WTC11 (cell line): ENCODE measurements at regions not wholly inside any gene's neighbourhood (a gene's known extent, or its start where the extent isn't known, plus 50 kb on each side); places are given as distances from the start of the nearest gene placed in this dataset.

Experiments
- ATAC-seq: fragments of 200-7000 bp; cut with Tn5 transposase; 2 replicates; pipeline ENCODE4 v1.10.0; 2021; ENCODE audit warnings: mild to moderate bottlenecking, moderate library complexity
- CTCF ChIA-PET: fragments of 300-600 bp; sonication (Branson Sonifier 250); formaldehyde crosslinking; loops from one replicate; lab custom pipeline; 2021; ENCODE audit warnings: antibody characterized with exemption; lab: Charles Lee
- POLR2A ChIA-PET: fragments of 350-600 bp; sonication (Branson Sonifier 250); formaldehyde crosslinking; loops from one replicate; lab custom pipeline; 2021; ENCODE audit warnings: antibody characterized with exemption; lab: Charles Lee
- DNase-seq: peaks from one replicate; pipeline ENCODE4 v3.0.0; 2021; ENCODE audit warnings: low spot score
- H3K27ac Mint-ChIP-seq: 2 replicates; pipeline ENCODE4 v1.8.0; 2021; ENCODE audit warnings: mixed read lengths
- H3K27me3 Mint-ChIP-seq: 2 replicates; pipeline ENCODE4 v1.8.0; 2021; ENCODE audit warnings: low read depth, mild to moderate bottlenecking, moderate library complexity, mixed read lengths
- H3K36me3 Mint-ChIP-seq: 2 replicates; pipeline ENCODE4 v1.8.0; 2021; ENCODE audit warnings: mixed read lengths
- H3K4me1 Mint-ChIP-seq: 2 replicates; pipeline ENCODE4 v1.8.0; 2022; ENCODE audit warnings: mixed read lengths
- H3K4me3 Mint-ChIP-seq: 2 replicates; pipeline ENCODE4 v1.8.0; 2021; ENCODE audit warnings: mild to moderate bottlenecking, moderate library complexity, mixed read lengths
- H3K9me3 Mint-ChIP-seq: 2 replicates; pipeline ENCODE4 v1.8.0; 2021; ENCODE audit warnings: mixed read lengths
- CREM ChIP-seq: sonication (generic); formaldehyde crosslinking; IDR thresholded peaks from 2 replicates; pipeline ENCODE4 v1.8.1; 2022; ENCODE audit warnings: mild to moderate bottlenecking, missing genetic modification reagents, moderate library complexity
- FOXJ3 ChIP-seq: sonication (generic); formaldehyde crosslinking; IDR thresholded peaks from 2 replicates; pipeline ENCODE4 v1.9.0; 2021; ENCODE audit warnings: missing genetic modification reagents, mild to moderate bottlenecking, borderline replicate concordance
- FOXK1 ChIP-seq: sonication (generic); formaldehyde crosslinking; IDR thresholded peaks from 2 replicates; pipeline ENCODE4 v1.8.0; 2022; ENCODE audit warnings: mild to moderate bottlenecking, moderate library complexity, missing genetic modification reagents
- GABPB1 ChIP-seq: sonication (generic); formaldehyde crosslinking; IDR thresholded peaks from 2 replicates; pipeline ENCODE4 v1.8.1; 2023; ENCODE audit warnings: mild to moderate bottlenecking, missing genetic modification reagents
- MXD4 ChIP-seq: fragments of 250-450 bp; sonication (Bioruptor Pico); IDR thresholded peaks from 2 replicates; pipeline ENCODE4 v1.8.0; 2021; ENCODE audit warnings: mild to moderate bottlenecking, moderate library complexity, borderline replicate concordance
- NR1H2 ChIP-seq: sonication (generic); formaldehyde crosslinking; IDR thresholded peaks from 2 replicates; pipeline ENCODE4 v1.9.0; 2021; ENCODE audit warnings: mild to moderate bottlenecking, moderate library complexity, missing genetic modification reagents
- NR2C2 ChIP-seq: sonication (generic); formaldehyde crosslinking; IDR thresholded peaks from 2 replicates; pipeline ENCODE4 v1.8.0; 2022; ENCODE audit warnings: mild to moderate bottlenecking, missing genetic modification reagents
- ZNF263 ChIP-seq: sonication (generic); formaldehyde crosslinking; IDR thresholded peaks from 2 replicates; pipeline ENCODE4 v1.8.1; 2022; ENCODE audit warnings: low read depth, mild to moderate bottlenecking, moderate library complexity, missing genetic modification reagents
- TF ChIP-seq, protein P1 (sequence below): sonication (generic); formaldehyde crosslinking; IDR thresholded peaks from 2 replicates; pipeline ENCODE4 v1.8.1; 2022; ENCODE audit warnings: mild to moderate bottlenecking, moderate library complexity, missing genetic modification reagents
- TF ChIP-seq, protein P2 (sequence below): sonication (generic); formaldehyde crosslinking; IDR thresholded peaks from 2 replicates; pipeline ENCODE4 v1.8.1; 2022; ENCODE audit warnings: mild to moderate bottlenecking, missing genetic modification reagents, moderate library complexity, borderline replicate concordance
- TF ChIP-seq, protein P3 (sequence below): sonication (generic); formaldehyde crosslinking; IDR thresholded peaks from 2 replicates; pipeline ENCODE4 v1.8.1; 2023; ENCODE audit warnings: mild to moderate bottlenecking, missing genetic modification reagents, moderate library complexity
- TF ChIP-seq, protein P4 (sequence below): sonication (generic); formaldehyde crosslinking; IDR thresholded peaks from 2 replicates; pipeline ENCODE4 v1.8.0; 2022; ENCODE audit warnings: mild to moderate bottlenecking, missing genetic modification reagents
- TF ChIP-seq, protein P5 (sequence below): sonication (generic); formaldehyde crosslinking; IDR thresholded peaks from 2 replicates; pipeline ENCODE4 v1.8.0; 2023; ENCODE audit warnings: mild to moderate bottlenecking, missing genetic modification reagents

DNA sequence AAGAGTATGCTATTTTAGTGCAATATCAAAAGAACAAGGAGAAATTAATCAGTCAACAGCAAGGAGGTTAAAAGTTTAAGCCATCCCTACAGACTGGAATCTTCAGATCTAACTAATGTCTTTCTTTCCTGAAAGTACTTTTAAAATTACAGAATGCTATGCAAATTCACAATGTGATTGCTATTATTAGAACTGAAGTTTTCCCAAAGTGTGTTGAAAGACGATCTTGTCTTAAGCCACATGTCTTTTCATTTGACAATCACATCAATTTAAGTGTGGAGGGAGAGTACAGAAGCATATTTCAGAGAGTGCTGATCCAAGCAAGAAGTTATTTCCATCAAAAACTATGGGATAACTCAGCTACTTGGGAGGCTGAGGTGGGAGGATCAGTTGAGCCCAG, 64.7 kb upstream of the TNIP3 start:
- H3K36me3 Mint-ChIP-seq = no peaks in the 10 kb centered on the region
- DNase-seq (no peak), ATAC-seq (no peak)
- H3K4me1 Mint-ChIP-seq = peaks cover 10% of the 10 kb centered on the region
- ChIA-PET CTCF (interaction anchor here (1.7 kb wide), 1 partner anchor 11 kb away, joined by 4 read pairs; no protein-coding TSS in a partner anchor), POLR2A (interaction anchor here (0.6 kb wide), 1 partner anchor 10 kb away, joined by 5 read pairs; no protein-coding TSS in a partner anchor)
- TF ChIP-seq MXD4 (CRISPR knock-in tag) = no peak
- no peak for TF ChIP-seq GABPB1 (CRISPR knock-in tag)
- no peak for TF ChIP-seq NR1H2
- no peaks in the 10 kb centered on the region; the same call in 1 of the 2 replicates for H3K27me3 Mint-ChIP-seq
- H3K9me3 Mint-ChIP-seq = no peaks in the 10 kb centered on the region
- H3K27ac Mint-ChIP-seq = no peak overlapping the region
- H3K4me3 Mint-ChIP-seq = no peak overlapping the region

DNA sequence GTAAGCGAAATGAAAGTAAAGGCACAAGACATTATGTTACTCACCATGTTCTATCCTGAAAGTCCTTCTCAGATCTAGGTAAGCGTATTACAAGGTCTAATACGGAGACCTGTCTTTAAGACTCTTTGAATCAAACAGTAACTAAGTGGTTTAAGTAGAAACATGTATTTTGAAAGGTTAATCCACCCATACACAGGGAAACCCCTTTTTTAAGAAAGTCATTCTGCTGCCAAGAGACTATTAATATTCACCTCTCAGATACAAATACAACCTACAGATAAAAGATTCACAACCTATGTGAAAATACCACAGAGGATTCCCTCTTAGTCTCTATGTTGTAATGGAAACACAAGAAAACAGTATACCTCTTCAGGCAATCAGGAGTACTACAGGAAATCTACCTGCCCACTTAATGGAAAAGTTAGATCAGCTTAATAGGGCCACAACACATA, 63.2 kb upstream of the TNIP3 start:
- Mint-ChIP-seq H3K4me3 (no peak overlapping the region), H3K27me3 (no peaks in the 10 kb centered on the region; the same call in 1 of the 2 replicates), H3K27ac (no peak overlapping the region), H3K9me3 (no peaks in the 10 kb centered on the region), H3K36me3 (no peaks in the 10 kb centered on the region), H3K4me1 (peaks cover 6% of the 10 kb centered on the region; the same call in 1 of the 2 replicates)
- ATAC-seq = peak; percentile 60
- TF ChIP-seq, protein P1, sequence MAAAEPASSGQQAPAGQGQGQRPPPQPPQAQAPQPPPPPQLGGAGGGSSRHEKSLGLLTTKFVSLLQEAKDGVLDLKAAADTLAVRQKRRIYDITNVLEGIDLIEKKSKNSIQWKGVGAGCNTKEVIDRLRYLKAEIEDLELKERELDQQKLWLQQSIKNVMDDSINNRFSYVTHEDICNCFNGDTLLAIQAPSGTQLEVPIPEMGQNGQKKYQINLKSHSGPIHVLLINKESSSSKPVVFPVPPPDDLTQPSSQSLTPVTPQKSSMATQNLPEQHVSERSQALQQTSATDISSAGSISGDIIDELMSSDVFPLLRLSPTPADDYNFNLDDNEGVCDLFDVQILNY (CRISPR knock-in tag) = no peak
- TF ChIP-seq, protein P2, sequence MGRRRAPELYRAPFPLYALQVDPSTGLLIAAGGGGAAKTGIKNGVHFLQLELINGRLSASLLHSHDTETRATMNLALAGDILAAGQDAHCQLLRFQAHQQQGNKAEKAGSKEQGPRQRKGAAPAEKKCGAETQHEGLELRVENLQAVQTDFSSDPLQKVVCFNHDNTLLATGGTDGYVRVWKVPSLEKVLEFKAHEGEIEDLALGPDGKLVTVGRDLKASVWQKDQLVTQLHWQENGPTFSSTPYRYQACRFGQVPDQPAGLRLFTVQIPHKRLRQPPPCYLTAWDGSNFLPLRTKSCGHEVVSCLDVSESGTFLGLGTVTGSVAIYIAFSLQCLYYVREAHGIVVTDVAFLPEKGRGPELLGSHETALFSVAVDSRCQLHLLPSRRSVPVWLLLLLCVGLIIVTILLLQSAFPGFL (CRISPR knock-in tag) = no peak
- no peak for TF ChIP-seq CREM (CRISPR knock-in tag)
- TF ChIP-seq NR2C2 (CRISPR knock-in tag) = no peak
- TF ChIP-seq ZNF263 (CRISPR knock-in tag) = no peak
- TF ChIP-seq FOXJ3 (CRISPR knock-in tag) = no peak
- TF ChIP-seq, protein P3, sequence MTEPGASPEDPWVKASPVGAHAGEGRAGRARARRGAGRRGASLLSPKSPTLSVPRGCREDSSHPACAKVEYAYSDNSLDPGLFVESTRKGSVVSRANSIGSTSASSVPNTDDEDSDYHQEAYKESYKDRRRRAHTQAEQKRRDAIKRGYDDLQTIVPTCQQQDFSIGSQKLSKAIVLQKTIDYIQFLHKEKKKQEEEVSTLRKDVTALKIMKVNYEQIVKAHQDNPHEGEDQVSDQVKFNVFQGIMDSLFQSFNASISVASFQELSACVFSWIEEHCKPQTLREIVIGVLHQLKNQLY (CRISPR knock-in tag) = no peak
- CTCF ChIA-PET = interaction anchor here (0.6 to 1.7 kb wide), 5 partner anchors 12 to 35 kb away, joined by 3 to 7 read pairs (median 4); no protein-coding TSS in a partner anchor
- POLR2A ChIA-PET = no interaction called here
- no peak for DNase-seq

DNA sequence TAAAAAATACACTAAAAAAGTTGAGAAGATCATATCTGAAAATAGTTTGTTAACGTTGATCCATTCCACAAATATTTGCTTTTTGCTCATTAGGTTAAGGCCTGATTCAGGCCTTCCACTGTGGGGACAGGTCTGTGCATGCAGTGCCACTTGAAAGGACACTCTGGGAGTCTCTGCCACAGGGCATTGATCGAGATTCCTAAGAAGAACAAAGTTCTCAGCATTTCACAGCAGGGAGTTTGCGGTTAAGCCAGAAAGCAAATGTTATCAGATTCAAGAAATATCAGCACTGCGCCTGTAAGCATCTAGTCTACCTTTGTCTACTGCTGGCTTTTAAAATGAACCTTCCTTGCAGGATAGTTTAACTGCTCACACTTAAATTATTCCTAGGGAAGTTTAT, 62.2 kb upstream of the TNIP3 start:
- no peaks in the 10 kb centered on the region for H3K36me3 Mint-ChIP-seq
- no peak overlapping the region for H3K4me3 Mint-ChIP-seq
- H3K4me1 Mint-ChIP-seq = peaks cover 6% of the 10 kb centered on the region; the same call in 1 of the 2 replicates
- POLR2A ChIA-PET = no interaction called here
- CTCF ChIA-PET = no interaction called here
- DNase-seq = no peak
- ATAC-seq = peak; percentile 39; the same call in 1 of the 2 replicates
- H3K27me3 Mint-ChIP-seq = no peaks in the 10 kb centered on the region; the same call in 1 of the 2 replicates
- TF ChIP-seq, protein P4, sequence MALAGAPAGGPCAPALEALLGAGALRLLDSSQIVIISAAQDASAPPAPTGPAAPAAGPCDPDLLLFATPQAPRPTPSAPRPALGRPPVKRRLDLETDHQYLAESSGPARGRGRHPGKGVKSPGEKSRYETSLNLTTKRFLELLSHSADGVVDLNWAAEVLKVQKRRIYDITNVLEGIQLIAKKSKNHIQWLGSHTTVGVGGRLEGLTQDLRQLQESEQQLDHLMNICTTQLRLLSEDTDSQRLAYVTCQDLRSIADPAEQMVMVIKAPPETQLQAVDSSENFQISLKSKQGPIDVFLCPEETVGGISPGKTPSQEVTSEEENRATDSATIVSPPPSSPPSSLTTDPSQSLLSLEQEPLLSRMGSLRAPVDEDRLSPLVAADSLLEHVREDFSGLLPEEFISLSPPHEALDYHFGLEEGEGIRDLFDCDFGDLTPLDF (CRISPR knock-in tag) = no peak
- TF ChIP-seq, protein P5, sequence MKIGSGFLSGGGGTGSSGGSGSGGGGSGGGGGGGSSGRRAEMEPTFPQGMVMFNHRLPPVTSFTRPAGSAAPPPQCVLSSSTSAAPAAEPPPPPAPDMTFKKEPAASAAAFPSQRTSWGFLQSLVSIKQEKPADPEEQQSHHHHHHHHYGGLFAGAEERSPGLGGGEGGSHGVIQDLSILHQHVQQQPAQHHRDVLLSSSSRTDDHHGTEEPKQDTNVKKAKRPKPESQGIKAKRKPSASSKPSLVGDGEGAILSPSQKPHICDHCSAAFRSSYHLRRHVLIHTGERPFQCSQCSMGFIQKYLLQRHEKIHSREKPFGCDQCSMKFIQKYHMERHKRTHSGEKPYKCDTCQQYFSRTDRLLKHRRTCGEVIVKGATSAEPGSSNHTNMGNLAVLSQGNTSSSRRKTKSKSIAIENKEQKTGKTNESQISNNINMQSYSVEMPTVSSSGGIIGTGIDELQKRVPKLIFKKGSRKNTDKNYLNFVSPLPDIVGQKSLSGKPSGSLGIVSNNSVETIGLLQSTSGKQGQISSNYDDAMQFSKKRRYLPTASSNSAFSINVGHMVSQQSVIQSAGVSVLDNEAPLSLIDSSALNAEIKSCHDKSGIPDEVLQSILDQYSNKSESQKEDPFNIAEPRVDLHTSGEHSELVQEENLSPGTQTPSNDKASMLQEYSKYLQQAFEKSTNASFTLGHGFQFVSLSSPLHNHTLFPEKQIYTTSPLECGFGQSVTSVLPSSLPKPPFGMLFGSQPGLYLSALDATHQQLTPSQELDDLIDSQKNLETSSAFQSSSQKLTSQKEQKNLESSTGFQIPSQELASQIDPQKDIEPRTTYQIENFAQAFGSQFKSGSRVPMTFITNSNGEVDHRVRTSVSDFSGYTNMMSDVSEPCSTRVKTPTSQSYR (CRISPR knock-in tag) = no peak
- TF ChIP-seq FOXK1 (CRISPR knock-in tag) = no peak
- no peaks in the 10 kb centered on the region for H3K9me3 Mint-ChIP-seq
- H3K27ac Mint-ChIP-seq = no peak overlapping the region
